PFSK-1 (cell line): ENCODE measurements at regions not wholly inside any gene's neighbourhood (a gene's known extent, or its start where the extent isn't known, plus 50 kb on each side); places are given as distances from the start of the nearest gene placed in this dataset.

ENCODE experiments used
- FOXP2 ChIP-seq: optimal IDR thresholded peaks from 2 replicates; pipeline ENCODE3; 2011; ENCODE audit warnings: borderline replicate concordance, control low read depth, inconsistent platforms; ENCODE audit not compliant: insufficient read depth; ENCODE audit errors: extremely low read length, extremely low read depth
- POLR2AphosphoS5 ChIP-seq: IDR thresholded peaks from 2 replicates; pipeline ENCODE4 v1.6.1; 2012; ENCODE audit warnings: low read depth, mild to moderate bottlenecking, control low read depth, low read length, moderate library complexity
- SIN3A ChIP-seq: IDR thresholded peaks from 2 replicates; pipeline ENCODE4 v1.6.1; 2012; ENCODE audit warnings: mild to moderate bottlenecking, low read length, moderate library complexity, borderline replicate concordance; ENCODE audit not compliant: insufficient read depth
- TAF1 ChIP-seq: IDR thresholded peaks from 2 replicates; pipeline ENCODE4 v1.6.1; 2012; ENCODE audit warnings: low read length, control low read depth, borderline replicate concordance; ENCODE audit not compliant: insufficient read depth
- TF ChIP-seq, protein P1 (sequence below), 2 experiments: IDR thresholded peaks; 2 replicates each; pipeline versions ENCODE4 v1.6.1 to v1.8.0; 2011 to 2012; ENCODE audit warnings: low read depth in 2 of 2, low read length in 2 of 2, control low read depth in 1 of 2, inconsistent platforms in 1 of 2, mild to moderate bottlenecking in 1 of 2, moderate library complexity in 1 of 2; ENCODE audit not compliant: insufficient read depth in 1 of 2

DNA sequence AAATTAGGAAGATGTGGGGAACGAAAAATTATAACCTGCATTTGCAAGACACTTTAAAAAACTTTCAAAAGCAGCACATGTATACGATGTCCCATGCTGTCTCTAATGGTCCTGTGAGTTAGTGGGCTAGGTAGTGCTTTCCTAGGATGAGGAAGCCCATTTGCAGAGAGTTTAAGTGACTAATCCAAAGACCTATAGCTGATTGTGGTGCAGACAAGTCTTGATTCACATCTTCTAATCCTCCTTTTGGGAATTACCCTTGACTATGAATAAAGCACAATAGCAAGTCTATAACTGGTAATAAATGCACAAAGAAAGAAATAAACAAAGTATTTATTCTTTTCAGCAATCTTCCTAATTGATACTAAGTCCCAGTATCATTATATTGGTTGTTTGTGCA lies 234.6 kb upstream of the FANCL start:
- TF ChIP-seq FOXP2: no peak
- TF ChIP-seq, protein P1, sequence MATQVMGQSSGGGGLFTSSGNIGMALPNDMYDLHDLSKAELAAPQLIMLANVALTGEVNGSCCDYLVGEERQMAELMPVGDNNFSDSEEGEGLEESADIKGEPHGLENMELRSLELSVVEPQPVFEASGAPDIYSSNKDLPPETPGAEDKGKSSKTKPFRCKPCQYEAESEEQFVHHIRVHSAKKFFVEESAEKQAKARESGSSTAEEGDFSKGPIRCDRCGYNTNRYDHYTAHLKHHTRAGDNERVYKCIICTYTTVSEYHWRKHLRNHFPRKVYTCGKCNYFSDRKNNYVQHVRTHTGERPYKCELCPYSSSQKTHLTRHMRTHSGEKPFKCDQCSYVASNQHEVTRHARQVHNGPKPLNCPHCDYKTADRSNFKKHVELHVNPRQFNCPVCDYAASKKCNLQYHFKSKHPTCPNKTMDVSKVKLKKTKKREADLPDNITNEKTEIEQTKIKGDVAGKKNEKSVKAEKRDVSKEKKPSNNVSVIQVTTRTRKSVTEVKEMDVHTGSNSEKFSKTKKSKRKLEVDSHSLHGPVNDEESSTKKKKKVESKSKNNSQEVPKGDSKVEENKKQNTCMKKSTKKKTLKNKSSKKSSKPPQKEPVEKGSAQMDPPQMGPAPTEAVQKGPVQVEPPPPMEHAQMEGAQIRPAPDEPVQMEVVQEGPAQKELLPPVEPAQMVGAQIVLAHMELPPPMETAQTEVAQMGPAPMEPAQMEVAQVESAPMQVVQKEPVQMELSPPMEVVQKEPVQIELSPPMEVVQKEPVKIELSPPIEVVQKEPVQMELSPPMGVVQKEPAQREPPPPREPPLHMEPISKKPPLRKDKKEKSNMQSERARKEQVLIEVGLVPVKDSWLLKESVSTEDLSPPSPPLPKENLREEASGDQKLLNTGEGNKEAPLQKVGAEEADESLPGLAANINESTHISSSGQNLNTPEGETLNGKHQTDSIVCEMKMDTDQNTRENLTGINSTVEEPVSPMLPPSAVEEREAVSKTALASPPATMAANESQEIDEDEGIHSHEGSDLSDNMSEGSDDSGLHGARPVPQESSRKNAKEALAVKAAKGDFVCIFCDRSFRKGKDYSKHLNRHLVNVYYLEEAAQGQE (IDR thresholded peaks at IDR 0.05; ENCODE audit: insufficient read depth in 1 of 2, low read depth in 2 of 2, low read length in 2 of 2): no peak
- no peak for TF ChIP-seq SIN3A

- TF ChIP-seq, protein P1 (IDR thresholded peaks at IDR 0.05; ENCODE audit: insufficient read depth in 1 of 2, low read depth in 2 of 2, low read length in 2 of 2): no peak
- no peak for TF ChIP-seq FOXP2
- TF ChIP-seq TAF1: no peak
- no peak for TF ChIP-seq POLR2AphosphoS5
- TF ChIP-seq SIN3A: no peak
Observed at GRCh38 chr2:58473165-58473564, 232.0 kb upstream of the FANCL start.

DNA sequence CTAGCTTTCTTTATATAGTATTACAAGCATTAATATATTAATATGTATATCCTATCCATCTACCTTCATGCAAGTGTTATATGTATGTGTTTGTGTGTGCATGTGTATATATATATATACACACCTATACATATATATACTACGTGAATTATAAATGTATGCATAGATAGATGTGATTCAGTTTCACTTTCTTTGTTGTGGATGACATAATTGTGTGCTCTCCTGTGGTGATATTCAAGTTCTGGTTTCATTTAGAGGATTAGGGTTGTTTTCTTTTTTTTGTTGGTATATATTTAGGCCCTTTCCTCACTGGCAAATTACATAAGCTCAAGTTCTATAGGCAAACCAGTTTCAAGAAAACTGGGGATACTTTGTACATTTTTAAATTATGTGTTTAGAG lies 225.7 kb upstream of the FANCL start:
- TF ChIP-seq TAF1: no peak
- TF ChIP-seq SIN3A: no peak
- TF ChIP-seq POLR2AphosphoS5: no peak
- no peak for TF ChIP-seq FOXP2
- TF ChIP-seq, protein P1 (IDR thresholded peaks at IDR 0.05; ENCODE audit: insufficient read depth in 1 of 2, low read depth in 2 of 2, low read length in 2 of 2): no peak

DNA sequence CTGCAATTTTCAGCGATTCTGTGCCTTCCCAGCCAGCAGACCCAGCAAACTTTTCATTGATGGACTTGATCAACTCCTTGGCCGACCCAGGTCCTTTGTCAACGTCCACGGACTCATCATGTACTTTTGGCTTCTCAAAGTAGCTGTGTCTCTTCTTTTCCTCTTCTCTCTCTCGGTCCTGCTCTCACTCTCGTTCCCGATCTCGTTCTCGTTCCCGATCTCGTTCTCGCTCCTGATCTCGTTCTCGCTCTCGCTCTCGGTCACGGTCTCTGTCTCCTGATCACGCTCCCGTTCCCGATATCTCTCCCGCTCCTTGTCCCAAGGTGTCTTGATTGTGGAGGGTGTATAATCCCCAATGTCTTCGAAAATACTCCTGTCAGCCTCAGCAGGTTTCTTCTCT lies 219.5 kb upstream of the FANCL start:
- TF ChIP-seq POLR2AphosphoS5: no peak
- no peak for TF ChIP-seq FOXP2
- TF ChIP-seq SIN3A: no peak
- TF ChIP-seq TAF1: no peak
- TF ChIP-seq, protein P1 (IDR thresholded peaks at IDR 0.05; ENCODE audit: insufficient read depth in 1 of 2, low read depth in 2 of 2, low read length in 2 of 2): no peak
